ENCODE measurements at regions not wholly inside any gene's neighbourhood (a gene's known extent, or its start where the extent isn't known, plus 50 kb on each side); places are given as distances from the start of the nearest gene placed in this dataset.

- H4K5ac ChIP-seq (ENCODE audit: insufficient read length, low read depth, low read length) = no peak overlapping the region
- no peak overlapping the region for H4K91ac ChIP-seq (replicated peaks; ENCODE audit: insufficient read length, low read length)
- no peak overlapping the region for H2AK5ac ChIP-seq (ENCODE audit: low read depth, low read length)
- ChIA-PET CTCF (ENCODE audit: partially characterized antibody) (no interaction called here), POLR2A (ENCODE audit: partially characterized antibody) (no interaction called here)
- no peaks in the 10 kb centered on the region for H3K79me1 ChIP-seq (ENCODE audit: low read depth, low read length)
- FAIRE-seq (no peak), DNase-seq (ENCODE audit: low read depth in 1 of 2, low spot score in 2 of 2) (no peak)
- no peaks in the 10 kb centered on the region for H3K36me3 ChIP-seq (ENCODE audit: control insufficient read depth in 2 of 4, insufficient read depth in 4 of 4, low read length in 3 of 4)
- H3K79me2 ChIP-seq (ENCODE audit: control insufficient read depth in 1 of 2, insufficient read depth in 2 of 2, low read length in 2 of 2) = no peaks in the 10 kb centered on the region
- H3K4me2 ChIP-seq (ENCODE audit: insufficient read depth in 1 of 2, low read depth in 2 of 2, low read length in 2 of 2) = no peak overlapping the region
- no peak overlapping the region for H3K23ac ChIP-seq (ENCODE audit: insufficient read length)
- no peak overlapping the region for H2BK15ac ChIP-seq (ENCODE audit: low read length)
- no peak overlapping the region for H3K27ac ChIP-seq (ENCODE audit: low read depth, low read length)
- no peak overlapping the region for H2BK5ac ChIP-seq (ENCODE audit: low read depth, low read length)
- no peak overlapping the region for H2BK20ac ChIP-seq (ENCODE audit: low read length)
- no peak overlapping the region for H2BK12ac ChIP-seq (ENCODE audit: low read depth, low read length)
- H3K4me3 ChIP-seq (ENCODE audit: extremely low read depth in 1 of 4, insufficient read depth in 2 of 4, low read depth in 3 of 4, low read length in 4 of 4) = no peak overlapping the region
- H2AFZ ChIP-seq (ENCODE audit: low read length) = no peak overlapping the region
- no peak overlapping the region for H3K9ac ChIP-seq (replicated peaks in 1 of 4; ENCODE audit: extremely low read depth in 1 of 4, low read depth in 3 of 4, low read length in 3 of 4)
- H2BK120ac ChIP-seq (replicated peaks; ENCODE audit: low read depth, low read length) = no peak overlapping the region
- H3K9me3 ChIP-seq (ENCODE audit: insufficient read depth in 2 of 2, low read depth in 1 of 2, low read length in 1 of 2) = peaks cover 14 to 17% of the 10 kb centered on the region in 2 experiments; a peak in 3 of 4 replicates
- H4K8ac ChIP-seq (ENCODE audit: extremely low read depth, insufficient read depth, low read length) = no peak overlapping the region
- no peak overlapping the region for H3K14ac ChIP-seq (ENCODE audit: insufficient read length)
- no peaks in the 10 kb centered on the region for H3K4me1 ChIP-seq (replicated peaks in 1 of 4; ENCODE audit: control insufficient read depth in 3 of 4, insufficient read depth in 4 of 4, low read length in 3 of 4)
- H3K4ac ChIP-seq (replicated peaks; ENCODE audit: insufficient read length, low read depth, low read length) = no peak overlapping the region
- no peak overlapping the region for H3K56ac ChIP-seq (replicated peaks; ENCODE audit: insufficient read length, low read depth, low read length)
- H3K18ac ChIP-seq (ENCODE audit: extremely low read depth, low read length) = no peak overlapping the region
- no peaks in the 10 kb centered on the region for H4K20me1 ChIP-seq (replicated peaks in 1 of 2; ENCODE audit: control insufficient read depth in 1 of 2, insufficient read depth in 2 of 2, low read length in 2 of 2)
- 83% methylated on average over 2 of the region's 2 CpGs; no CpG with 5 or more reads in 1 of the 2 experiments for WGBS, 2 experiments (ENCODE audit: extremely low coverage in 1 of 2, insufficient coverage in 1 of 2, insufficient read length in 1 of 2, insufficient replicate concordance in 2 of 2, low coverage in 1 of 2, low lambda C conversion rate in 2 of 2, missing lambda C conversion rate in 1 of 2)
- H3K27me3 ChIP-seq (replicated peaks in 1 of 4; ENCODE audit: control insufficient read depth in 3 of 4, extremely low read depth in 1 of 4, insufficient read depth in 3 of 4, low read length in 3 of 4) = peaks cover 0 to 1% (median 0%) of the 10 kb centered on the region in 4 experiments; a peak in 1 of 7 replicates
- H3K23me2 ChIP-seq (ENCODE audit: low read depth, low read length) = peaks cover 2% of the 10 kb centered on the region; the same call in 1 of the 2 replicates
- TF ChIP-seq KDM1A (IDR thresholded peaks at IDR 0.05; ENCODE audit: borderline replicate concordance, low read length) (no peak), TBP (IDR thresholded peaks at IDR 0.05; ENCODE audit: low read depth, low read length) (no peak), SIRT6 (IDR thresholded peaks at IDR 0.05; ENCODE audit: low read length) (no peak), CBX8 (IDR thresholded peaks at IDR 0.05; ENCODE audit: borderline replicate concordance, low read depth, low read length) (no peak), CHD1 (IDR thresholded peaks at IDR 0.05; ENCODE audit: low read depth, low read length) (no peak), MAFK (IDR thresholded peaks at IDR 0.05; ENCODE audit: low read depth, low read length) (no peak), KDM5A (IDR thresholded peaks at IDR 0.05; ENCODE audit: low read length) (no peak), ZNF274 (IDR thresholded peaks at IDR 0.05; ENCODE audit: borderline replicate concordance, extremely low read depth, low read length) (no peak), EZH2 (IDR thresholded peaks at IDR 0.05; ENCODE audit: low read depth, low read length, severe bottlenecking) (no peak), HDAC6 (IDR thresholded peaks at IDR 0.05; ENCODE audit: low read depth, low read length) (no peak), ATF3 (IDR thresholded peaks at IDR 0.05; ENCODE audit: insufficient read depth, low read depth, low read length) (no peak), TCF12 (IDR thresholded peaks at IDR 0.05; ENCODE audit: low read depth, low read length) (no peak), PHF8 (conservative IDR thresholded peaks at IDR 0.05; ENCODE audit: low read depth, low read length) (no peak), YY1 (IDR thresholded peaks at IDR 0.05; ENCODE audit: low read depth, low read length) (no peak)
Observed at GRCh38 chr5:62190173-62190572, 115.8 kb upstream of the KIF2A start.
